Keratinocyte (primary cell): ENCODE measurements at regions not wholly inside any gene's neighbourhood (a gene's known extent, or its start where the extent isn't known, plus 50 kb on each side); places are given as distances from the start of the nearest gene placed in this dataset.

Experiments
- DNase-seq: peaks from one replicate; pipeline ENCODE4 v3.0.0-alpha.2; 2011; ENCODE audit warnings: low read depth, missing footprints, low spot score
- FAIRE-seq: peaks from 2 replicates; lab custom pipeline; 2011; peaks lifted over from hg19 to GRCh38; lab: Jason Lieb, UNC
- H2AFZ ChIP-seq: 2 replicates; pipeline ENCODE4 v1.6.0; 2012; ENCODE audit warnings: low read length, control low read depth, inconsistent platforms; ENCODE audit not compliant: control insufficient read depth
- H3K27ac ChIP-seq: 2 replicates; pipeline ENCODE4 v1.5.1; 2011; ENCODE audit warnings: low read length; ENCODE audit not compliant: control insufficient read depth, insufficient read depth
- H3K27me3 ChIP-seq: 3 replicates; pipeline ENCODE4 v1.6.0; 2011; ENCODE audit warnings: low read length; ENCODE audit not compliant: control insufficient read depth, insufficient read depth; ENCODE audit errors: extremely low read depth
- H3K36me3 ChIP-seq, 2 experiments: 2 replicates in 1 of 2; 3 replicates in 1 of 2; pipeline ENCODE4 v1.5.1; 2011; ENCODE audit warnings: low read length in 2 of 2, mild to moderate bottlenecking in 1 of 2; ENCODE audit not compliant: control insufficient read depth in 2 of 2, insufficient read depth in 2 of 2; ENCODE audit errors: extremely low read depth in 1 of 2
- H3K4me1 ChIP-seq: 3 replicates; pipeline ENCODE4 v1.5.1; 2011; ENCODE audit warnings: low read length; ENCODE audit not compliant: control insufficient read depth, insufficient read depth; ENCODE audit errors: extremely low read depth
- H3K4me2 ChIP-seq: 3 replicates; pipeline ENCODE4 v1.6.0; 2011; ENCODE audit warnings: low read depth, low read length; ENCODE audit not compliant: control insufficient read depth, insufficient read depth; ENCODE audit errors: extremely low read depth
- H3K4me3 ChIP-seq, 3 experiments: fragments of 200-600 bp in 1 of 3; sonication (generic) in 1 of 3; 2 replicates in 2 of 3; 3 replicates in 1 of 3; pipeline ENCODE4 v1.5.1; 2011 to 2016; ENCODE audit warnings: low read length in 3 of 3, mild to moderate bottlenecking in 3 of 3, control low read depth in 2 of 3, inconsistent platforms in 1 of 3, low read depth in 1 of 3, mixed read lengths in 1 of 3, mixed run types in 1 of 3, moderate library complexity in 1 of 3; ENCODE audit not compliant: control insufficient read depth in 2 of 3, insufficient read depth in 2 of 3; ENCODE audit errors: extremely low read depth in 1 of 3
- H3K79me2 ChIP-seq: 2 replicates; pipeline ENCODE4 v1.6.0; 2012; ENCODE audit warnings: low read length; ENCODE audit not compliant: control insufficient read depth, insufficient read depth
- H3K9ac ChIP-seq: 3 replicates; pipeline ENCODE4 v1.6.0; 2011; ENCODE audit warnings: low read length; ENCODE audit not compliant: control insufficient read depth, insufficient read depth; ENCODE audit errors: extremely low read depth
- H3K9me1 ChIP-seq: 3 replicates; pipeline ENCODE4 v1.6.0; 2011; ENCODE audit warnings: low read length; ENCODE audit not compliant: control insufficient read depth, insufficient read depth; ENCODE audit errors: extremely low read depth
- H3K9me3 ChIP-seq: 2 replicates; pipeline ENCODE4 v1.5.1; 2012; ENCODE audit warnings: low read depth, low read length; ENCODE audit not compliant: control insufficient read depth
- H4K20me1 ChIP-seq: 3 replicates; pipeline ENCODE4 v1.6.0; 2011; ENCODE audit warnings: low read length; ENCODE audit not compliant: control insufficient read depth, insufficient read depth; ENCODE audit errors: extremely low read depth
- EZH2 ChIP-seq: IDR thresholded peaks from one replicate; pipeline ENCODE4 v1.6.1; 2012; ENCODE audit warnings: inconsistent platforms, mild to moderate bottlenecking, low read length, moderate library complexity
- dilution Hi-C: fragments of 300-500 bp; cut with MboI; formaldehyde crosslinking; loops from one replicate; pipeline ENCODE4 v1.7.0; 2020; ENCODE audit warnings: low sequenced_read_pairs; ENCODE audit not compliant: extremely low pct_ligation_motif_present
- TF ChIP-seq, protein P1 (sequence below), 3 experiments: IDR thresholded peaks in 1 of 3; conservative IDR thresholded peaks in 1 of 3; optimal IDR thresholded peaks in 1 of 3; 2 replicates in 2 of 3; 3 replicates in 1 of 3; pipeline versions ENCODE3 to v1.5.1; 2011; ENCODE audit warnings: low read length in 3 of 3, mild to moderate bottlenecking in 3 of 3, moderate library complexity in 2 of 3, control low read depth in 1 of 3, inconsistent platforms in 1 of 3; ENCODE audit not compliant: insufficient read depth in 2 of 3; ENCODE audit errors: extremely low read depth in 1 of 3

DNA sequence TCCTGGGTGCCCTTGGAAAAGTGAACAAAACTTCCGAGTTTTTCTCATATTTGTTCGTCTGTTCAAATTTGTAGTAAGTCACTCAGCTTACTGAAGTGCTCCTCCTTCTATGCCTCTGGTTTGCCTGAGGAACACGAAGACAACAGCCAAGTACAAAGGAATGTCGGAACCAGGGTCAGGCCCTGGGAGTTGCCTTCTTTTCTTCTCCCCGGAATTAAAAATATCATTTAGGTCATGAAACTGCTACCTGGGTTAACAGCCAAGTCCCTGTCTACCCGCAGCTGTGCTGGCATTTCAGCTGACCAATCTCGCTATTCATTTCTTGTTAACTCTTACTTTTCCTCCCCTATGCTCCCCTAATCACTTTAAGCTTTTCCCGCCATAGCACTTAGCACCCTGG lies 137.6 kb upstream of the TEX13D start:
- H3K27ac ChIP-seq, result no peak overlapping the region
- FAIRE-seq, result no peak
- no peaks in the 10 kb centered on the region for H3K79me2 ChIP-seq
- H3K27me3 ChIP-seq, result no peaks in the 10 kb centered on the region
- no peaks in the 10 kb centered on the region for H3K36me3 ChIP-seq
- dilution Hi-C loops, result no loop called here
- H2AFZ ChIP-seq, result no peak overlapping the region
- TF ChIP-seq, protein P1, sequence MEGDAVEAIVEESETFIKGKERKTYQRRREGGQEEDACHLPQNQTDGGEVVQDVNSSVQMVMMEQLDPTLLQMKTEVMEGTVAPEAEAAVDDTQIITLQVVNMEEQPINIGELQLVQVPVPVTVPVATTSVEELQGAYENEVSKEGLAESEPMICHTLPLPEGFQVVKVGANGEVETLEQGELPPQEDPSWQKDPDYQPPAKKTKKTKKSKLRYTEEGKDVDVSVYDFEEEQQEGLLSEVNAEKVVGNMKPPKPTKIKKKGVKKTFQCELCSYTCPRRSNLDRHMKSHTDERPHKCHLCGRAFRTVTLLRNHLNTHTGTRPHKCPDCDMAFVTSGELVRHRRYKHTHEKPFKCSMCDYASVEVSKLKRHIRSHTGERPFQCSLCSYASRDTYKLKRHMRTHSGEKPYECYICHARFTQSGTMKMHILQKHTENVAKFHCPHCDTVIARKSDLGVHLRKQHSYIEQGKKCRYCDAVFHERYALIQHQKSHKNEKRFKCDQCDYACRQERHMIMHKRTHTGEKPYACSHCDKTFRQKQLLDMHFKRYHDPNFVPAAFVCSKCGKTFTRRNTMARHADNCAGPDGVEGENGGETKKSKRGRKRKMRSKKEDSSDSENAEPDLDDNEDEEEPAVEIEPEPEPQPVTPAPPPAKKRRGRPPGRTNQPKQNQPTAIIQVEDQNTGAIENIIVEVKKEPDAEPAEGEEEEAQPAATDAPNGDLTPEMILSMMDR (optimal IDR thresholded peaks at IDR 0.05 in 1 of 3, IDR thresholded peaks at IDR 0.05 in 1 of 3, conservative IDR thresholded peaks at IDR 0.05 in 1 of 3; ENCODE audit: extremely low read depth in 1 of 3, insufficient read depth in 2 of 3, low read length in 3 of 3), result no peak
- no peak for TF ChIP-seq EZH2
- DNase-seq, result no peak
- no peaks in the 10 kb centered on the region for H3K9me1 ChIP-seq
- no peak overlapping the region for H3K4me3 ChIP-seq
- no peak overlapping the region for H3K9ac ChIP-seq
- H3K4me1 ChIP-seq, result no peaks in the 10 kb centered on the region
- H3K9me3 ChIP-seq, result no peaks in the 10 kb centered on the region
- no peaks in the 10 kb centered on the region for H4K20me1 ChIP-seq
- no peak overlapping the region for H3K4me2 ChIP-seq

DNA sequence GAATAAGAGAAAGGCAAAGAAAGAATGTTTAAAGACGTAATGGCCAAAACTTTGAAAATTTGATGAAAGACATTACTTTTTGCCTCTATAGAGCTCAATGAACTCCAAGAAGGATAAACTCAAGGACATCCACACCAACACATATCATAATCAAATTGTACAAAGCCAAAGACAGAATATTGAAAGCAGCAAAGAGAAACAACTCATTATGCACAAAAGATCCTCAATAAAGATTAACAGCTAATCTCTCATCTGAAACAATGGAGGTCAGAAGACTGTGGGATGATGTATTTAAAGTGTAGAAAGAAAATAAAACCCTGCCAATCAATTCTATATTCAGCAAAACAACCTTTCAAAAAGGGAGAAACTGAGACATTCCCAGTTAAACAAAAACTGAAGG lies 129.1 kb upstream of the TEX13D start:
- Histone ChIP-seq H3K36me3 (no peaks in the 10 kb centered on the region), H4K20me1 (no peaks in the 10 kb centered on the region), H3K4me3 (no peak overlapping the region), H3K4me1 (no peaks in the 10 kb centered on the region), H3K4me2 (no peak overlapping the region), H3K9me1 (no peaks in the 10 kb centered on the region), H2AFZ (no peak overlapping the region), H3K27me3 (no peaks in the 10 kb centered on the region), H3K79me2 (no peaks in the 10 kb centered on the region), H3K27ac (no peak overlapping the region), H3K9ac (no peak overlapping the region), H3K9me3 (no peaks in the 10 kb centered on the region)
- DNase-seq (no peak), FAIRE-seq (no peak)
- TF ChIP-seq, protein P1 (optimal IDR thresholded peaks at IDR 0.05 in 1 of 3, IDR thresholded peaks at IDR 0.05 in 1 of 3, conservative IDR thresholded peaks at IDR 0.05 in 1 of 3; ENCODE audit: extremely low read depth in 1 of 3, insufficient read depth in 2 of 3, low read length in 3 of 3), result no peak
- no peak for TF ChIP-seq EZH2
- dilution Hi-C loops, result no loop called here
